Brain microvascular endothelial cell (primary cell): ENCODE measurements at regions not wholly inside any gene's neighbourhood (a gene's known extent, or its start where the extent isn't known, plus 50 kb on each side); places are given as distances from the start of the nearest gene placed in this dataset.

Experiments used
- DNase-seq: peaks from one replicate; pipeline ENCODE4 v3.0.0-alpha.2; 2020
- H3K27ac ChIP-seq: fragments of 250-450 bp; sonication (Bioruptor Pico); 2 replicates; pipeline ENCODE4 v1.5.1; 2020; ENCODE audit warnings: mild to moderate bottlenecking, moderate library complexity
- H3K27me3 ChIP-seq: fragments of 250-450 bp; sonication (Bioruptor Pico); replicated peaks from 2 replicates; pipeline ENCODE4 v1.5.1; 2020; ENCODE audit warnings: mild to moderate bottlenecking
- H3K36me3 ChIP-seq: fragments of 250-450 bp; sonication (Bioruptor Pico); replicated peaks from 2 replicates; pipeline ENCODE4 v1.5.1; 2020; ENCODE audit warnings: mild to moderate bottlenecking
- H3K4me3 ChIP-seq: 2 replicates; pipeline ENCODE4 v1.5.1; 2011; ENCODE audit warnings: low read depth, mild to moderate bottlenecking, control low read depth, low read length, moderate library complexity
- CTCF ChIP-seq: IDR thresholded peaks from 2 replicates; pipeline ENCODE4 v1.5.1; 2011; ENCODE audit warnings: low read depth, mild to moderate bottlenecking, moderate library complexity, low read length, control low read depth, inconsistent platforms; ENCODE audit errors: missing control alignments
- in situ Hi-C: cut with HindIII; loops from 2 replicates; pipeline ENCODE4 v1.10.0; 2017; ENCODE audit warnings: low sequenced_read_pairs, low pct_ligation_motif_present

DNA sequence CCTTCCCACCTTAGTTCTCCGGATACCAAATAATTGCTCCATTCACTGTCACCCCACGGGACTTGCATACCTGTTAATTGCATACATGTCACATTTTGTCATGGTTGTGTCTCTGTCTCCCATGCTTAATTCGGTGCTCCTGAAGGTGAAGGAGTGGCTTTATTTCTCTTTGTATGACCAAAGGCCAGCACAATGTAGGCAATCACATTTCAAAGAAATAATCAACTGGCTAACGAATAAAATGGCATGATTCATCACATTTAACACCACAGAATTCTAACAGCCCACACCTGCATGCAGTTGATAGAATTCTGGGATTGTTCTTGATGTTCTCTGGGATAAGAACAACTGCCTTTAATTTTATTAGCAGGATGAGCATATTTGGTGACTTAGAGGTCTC, 59.3 kb downstream of the ATXN3L start:
- in situ Hi-C loops: no loop called here
- no peak for DNase-seq
- H3K4me3 ChIP-seq: no peak overlapping the region
- no peaks in the 10 kb centered on the region for H3K36me3 ChIP-seq
- no peak for TF ChIP-seq CTCF
- no peaks in the 10 kb centered on the region for H3K27me3 ChIP-seq
- no peak overlapping the region for H3K27ac ChIP-seq

DNA sequence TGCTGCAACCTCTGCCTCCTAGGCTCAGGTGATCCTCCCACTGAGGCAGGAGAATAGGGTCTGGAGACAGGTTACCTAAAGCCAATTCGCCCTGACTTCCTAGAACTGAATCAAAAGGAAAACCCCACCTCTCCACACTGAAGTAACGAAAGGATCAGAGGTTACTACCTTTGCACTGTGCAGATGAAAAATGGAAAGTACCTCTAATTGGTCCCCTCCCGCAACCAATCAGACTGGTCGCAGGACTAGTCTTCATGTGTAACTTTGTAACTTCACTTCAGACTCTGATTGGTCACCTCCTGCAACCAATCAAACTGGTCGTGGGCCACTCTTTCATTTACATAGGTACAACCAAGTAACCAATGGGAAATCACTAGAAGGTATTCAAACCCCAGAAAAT, 61.1 kb downstream of the ATXN3L start:
- H3K36me3 ChIP-seq: no peaks in the 10 kb centered on the region
- H3K27me3 ChIP-seq: no peaks in the 10 kb centered on the region
- no peak overlapping the region for H3K4me3 ChIP-seq
- no peak for DNase-seq
- in situ Hi-C loops: no loop called here
- TF ChIP-seq CTCF: no peak
- H3K27ac ChIP-seq: no peak overlapping the region

- in situ Hi-C loops: no loop called here
- no peak overlapping the region for H3K4me3 ChIP-seq
- H3K36me3 ChIP-seq: no peaks in the 10 kb centered on the region
- no peak overlapping the region for H3K27ac ChIP-seq
- no peak for DNase-seq
- no peak for TF ChIP-seq CTCF
- no peaks in the 10 kb centered on the region for H3K27me3 ChIP-seq
These were observed 61.8 kb downstream of the ATXN3L start for GRCh38 chrX:13258052-13258444.

- no peak overlapping the region for H3K27ac ChIP-seq
- in situ Hi-C loops: no loop called here
- H3K27me3 ChIP-seq: no peaks in the 10 kb centered on the region
- no peak for TF ChIP-seq CTCF
- H3K4me3 ChIP-seq: no peak overlapping the region
- DNase-seq: no peak
- H3K36me3 ChIP-seq: no peaks in the 10 kb centered on the region
These were observed 62.4 kb downstream of the ATXN3L start for GRCh38 chrX:13257223-13258051.

- TF ChIP-seq CTCF: no peak
- H3K27ac ChIP-seq: no peak overlapping the region
- no peak overlapping the region for H3K4me3 ChIP-seq
- DNase-seq: no peak
- H3K36me3 ChIP-seq: no peaks in the 10 kb centered on the region
- in situ Hi-C loops: no loop called here
- H3K27me3 ChIP-seq: no peaks in the 10 kb centered on the region
These were observed 63.2 kb downstream of the ATXN3L start for GRCh38 chrX:13256603-13257002.

DNA sequence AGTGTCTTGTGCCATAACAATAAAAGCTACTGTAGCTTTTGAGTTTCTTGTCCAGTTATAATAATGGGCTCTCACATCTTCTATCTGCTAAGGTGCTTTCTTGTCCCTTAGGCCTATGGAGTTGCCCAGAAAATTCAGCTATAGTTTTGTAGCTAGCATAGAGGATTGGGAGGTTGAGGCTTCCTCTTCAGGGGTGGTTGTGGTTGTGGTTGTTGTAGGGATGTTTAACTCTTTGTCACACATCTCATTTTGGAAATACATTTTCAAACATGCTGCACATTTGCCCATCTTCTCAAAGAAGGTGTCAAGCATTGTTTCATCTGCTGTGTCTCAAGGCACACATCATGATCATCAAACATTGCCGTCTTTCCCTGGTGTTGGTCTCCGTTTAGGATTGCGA, 65.0 kb downstream of the ATXN3L start:
- Histone ChIP-seq H3K27me3 (no peaks in the 10 kb centered on the region), H3K36me3 (no peaks in the 10 kb centered on the region), H3K27ac (no peak overlapping the region), H3K4me3 (no peak overlapping the region)
- DNase-seq: no peak
- no peak for TF ChIP-seq CTCF
- in situ Hi-C loops: no loop called here
